Upper lobe of left lung (tissue), 4 donors: ENCODE measurements at regions not wholly inside any gene's neighbourhood (a gene's known extent, or its start where the extent isn't known, plus 50 kb on each side); places are given as distances from the start of the nearest gene placed in this dataset.
"Not testable (repeated sequence)": the region's sequence is repeated elsewhere in the genome, so short reads cannot be mapped to it uniquely, and the experiment has no call there.

Experiments
- CTCF ChIP-seq, 6 experiments: fragments of 450-650 bp in 4 of 6; fragments of 200-600 bp in 2 of 6; sonication (generic) in 2 of 6; IDR thresholded peaks; one replicate each; pipeline ENCODE4 v1.5.1; 2016 to 2019; ENCODE audit warnings: antibody characterized with exemption in 6 of 6
- EP300 ChIP-seq, 4 donors: sonication (generic); formaldehyde crosslinking; IDR thresholded peaks; one replicate each; pipeline ENCODE4 v1.5.1; 2017; ENCODE audit warnings: antibody characterized with exemption in 4 of 4, control low read depth in 2 of 4
- POLR2A ChIP-seq, 4 donors: fragments of 450-650 bp; IDR thresholded peaks; one replicate each; pipeline ENCODE4 v1.5.1; 2016 to 2017; ENCODE audit warnings: antibody characterized with exemption in 4 of 4, mild to moderate bottlenecking in 2 of 4
- POLR2AphosphoS5 ChIP-seq, 2 donors: sonication (generic); formaldehyde crosslinking; IDR thresholded peaks; one replicate each; pipeline ENCODE4 v1.5.1; 2017; ENCODE audit warnings: antibody characterized with exemption in 2 of 2

GRCh38 chr15:77934516-77934915 is 143.0 kb downstream of the TBC1D2B start:
- not testable (repeated sequence) for TF ChIP-seq CTCF, POLR2A, EP300, POLR2AphosphoS5 (IDR thresholded peaks at IDR 0.05)
